Thyroid gland (tissue), 4 donors: ENCODE measurements at regions not wholly inside any gene's neighbourhood (a gene's known extent, or its start where the extent isn't known, plus 50 kb on each side); places are given as distances from the start of the nearest gene placed in this dataset.

Source experiments
- CTCF ChIP-seq, 6 experiments: fragments of 200-600 bp in 3 of 6; fragments of 450-650 bp in 3 of 6; sonication (generic) in 3 of 6; IDR thresholded peaks; one replicate each; pipeline ENCODE4 v1.5.1; 2016 to 2019; ENCODE audit warnings: antibody characterized with exemption in 6 of 6, mild to moderate bottlenecking in 2 of 6, inconsistent platforms in 1 of 6, moderate library complexity in 1 of 6
- POLR2A ChIP-seq, 2 donors: fragments of 450-650 bp; IDR thresholded peaks; one replicate each; pipeline ENCODE4 v1.6.1; 2017; ENCODE audit warnings: antibody characterized with exemption in 2 of 2, mild to moderate bottlenecking in 2 of 2, moderate library complexity in 1 of 2

GRCh38 chr6:112941613-112942012, 594.5 kb downstream of the RFPL4B start:
- TF ChIP-seq CTCF (IDR thresholded peaks at IDR 0.05) (no peak), POLR2A (IDR thresholded peaks at IDR 0.05) (no peak)
